ENCODE measurements at regions not wholly inside any gene's neighbourhood (a gene's known extent, or its start where the extent isn't known, plus 50 kb on each side); places are given as distances from the start of the nearest gene placed in this dataset.

DNA sequence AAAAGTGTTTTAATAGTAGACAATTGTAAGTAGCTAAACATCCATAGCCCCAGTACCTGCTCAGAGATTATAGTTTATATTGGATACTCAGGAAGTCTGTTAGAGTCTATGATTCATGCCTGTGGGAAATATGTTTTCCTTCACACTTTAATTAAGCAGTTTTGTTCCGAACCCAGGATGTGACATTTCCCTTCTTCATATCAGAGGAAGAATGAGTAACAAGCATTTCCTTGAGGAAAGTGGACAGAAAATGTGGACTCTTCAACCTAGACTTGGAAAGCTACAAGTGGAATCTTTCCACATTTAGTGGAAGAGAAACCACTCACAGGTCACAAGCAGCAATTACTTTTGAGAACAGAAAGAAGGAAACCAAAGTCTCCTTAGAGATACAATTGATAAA is 419.4 kb downstream of the C4orf33 start:
- Histone ChIP-seq H3K4me1 (ENCODE audit: control insufficient read depth in 2 of 2, insufficient read depth in 2 of 2, low read length in 2 of 2) (no peaks in the 10 kb centered on the region), H3K9me3 (ENCODE audit: control extremely low read depth in 1 of 3, control insufficient read depth in 2 of 3, insufficient read depth in 1 of 3, low read length in 2 of 3) (no peaks in the 10 kb centered on the region), H3K79me2 (ENCODE audit: control insufficient read depth, insufficient read depth, low read length) (no peaks in the 10 kb centered on the region), H3K4me3 (ENCODE audit: control extremely low read depth in 1 of 5, extremely low read depth in 1 of 5, insufficient read depth in 1 of 5, low read depth in 2 of 5, low read length in 4 of 5) (no peak overlapping the region), H3K9ac (ENCODE audit: low read length) (no peak overlapping the region), H3K36me3 (replicated peaks in 1 of 2; ENCODE audit: control extremely low read depth in 1 of 2, control insufficient read depth in 1 of 2, extremely low read depth in 1 of 2, insufficient read depth in 2 of 2, low read length in 1 of 2) (no peaks in the 10 kb centered on the region), H4K20me1 (ENCODE audit: control insufficient read depth, insufficient read depth, low read length, poor library complexity, severe bottlenecking) (no peaks in the 10 kb centered on the region), H3K27ac (ENCODE audit: low read length in 2 of 2) (no peak overlapping the region), H3K27me3 (replicated peaks in 1 of 4; ENCODE audit: control extremely low read depth in 1 of 4, control insufficient read depth in 3 of 4, insufficient read depth in 4 of 4, low read length in 3 of 4) (no peaks in the 10 kb centered on the region), H2AFZ (ENCODE audit: insufficient read depth, low read depth, low read length, poor library complexity, severe bottlenecking) (no peak overlapping the region), H3K4me2 (replicated peaks; ENCODE audit: low read depth, low read length, poor library complexity, severe bottlenecking) (no peak overlapping the region)
- Mint-ChIP-seq H3K27me3 (no peaks in the 10 kb centered on the region), H3K27ac (no peak overlapping the region), H3K4me3 (no peak overlapping the region), H3K9me3 (ENCODE audit: insufficient read depth) (peaks cover 2% of the 10 kb centered on the region), H3K4me1 (no peaks in the 10 kb centered on the region)
- TF ChIP-seq, protein P1, sequence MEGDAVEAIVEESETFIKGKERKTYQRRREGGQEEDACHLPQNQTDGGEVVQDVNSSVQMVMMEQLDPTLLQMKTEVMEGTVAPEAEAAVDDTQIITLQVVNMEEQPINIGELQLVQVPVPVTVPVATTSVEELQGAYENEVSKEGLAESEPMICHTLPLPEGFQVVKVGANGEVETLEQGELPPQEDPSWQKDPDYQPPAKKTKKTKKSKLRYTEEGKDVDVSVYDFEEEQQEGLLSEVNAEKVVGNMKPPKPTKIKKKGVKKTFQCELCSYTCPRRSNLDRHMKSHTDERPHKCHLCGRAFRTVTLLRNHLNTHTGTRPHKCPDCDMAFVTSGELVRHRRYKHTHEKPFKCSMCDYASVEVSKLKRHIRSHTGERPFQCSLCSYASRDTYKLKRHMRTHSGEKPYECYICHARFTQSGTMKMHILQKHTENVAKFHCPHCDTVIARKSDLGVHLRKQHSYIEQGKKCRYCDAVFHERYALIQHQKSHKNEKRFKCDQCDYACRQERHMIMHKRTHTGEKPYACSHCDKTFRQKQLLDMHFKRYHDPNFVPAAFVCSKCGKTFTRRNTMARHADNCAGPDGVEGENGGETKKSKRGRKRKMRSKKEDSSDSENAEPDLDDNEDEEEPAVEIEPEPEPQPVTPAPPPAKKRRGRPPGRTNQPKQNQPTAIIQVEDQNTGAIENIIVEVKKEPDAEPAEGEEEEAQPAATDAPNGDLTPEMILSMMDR (IDR thresholded peaks at IDR 0.05): no peak
- no peak for TF ChIP-seq EZH2 (IDR thresholded peaks at IDR 0.05; ENCODE audit: borderline replicate concordance, insufficient read depth, low read depth, low read length, poor library complexity, severe bottlenecking)
- no CpG with 5 or more reads among the region's 1 CpG for WGBS (ENCODE audit: insufficient coverage)
- intact Hi-C loops (cut with micrococcal nuclease): no loop called here
- POLR2A ChIA-PET: no interaction called here
- no peak for ATAC-seq (ENCODE audit: low read depth)
- no peak for DNase-seq
- CTCF ChIA-PET: no interaction called here

- ChIA-PET POLR2A (no interaction called here), CTCF (no interaction called here)
- no peaks in the 10 kb centered on the region for H3K4me1 Mint-ChIP-seq
- intact Hi-C loops (cut with micrococcal nuclease): no loop called here
- TF ChIP-seq, protein P1 (IDR thresholded peaks at IDR 0.05): no peak
- TF ChIP-seq EZH2 (IDR thresholded peaks at IDR 0.05; ENCODE audit: borderline replicate concordance, insufficient read depth, low read depth, low read length, poor library complexity, severe bottlenecking): no peak
- ATAC-seq (ENCODE audit: low read depth) (no peak), DNase-seq (no peak)
- Histone ChIP-seq H3K4me3 (ENCODE audit: control extremely low read depth in 1 of 5, extremely low read depth in 1 of 5, insufficient read depth in 1 of 5, low read depth in 2 of 5, low read length in 4 of 5) (no peak overlapping the region), H3K9ac (ENCODE audit: low read length) (no peak overlapping the region), H3K4me1 (ENCODE audit: control insufficient read depth in 2 of 2, insufficient read depth in 2 of 2, low read length in 2 of 2) (no peaks in the 10 kb centered on the region), H3K27me3 (replicated peaks in 1 of 4; ENCODE audit: control extremely low read depth in 1 of 4, control insufficient read depth in 3 of 4, insufficient read depth in 4 of 4, low read length in 3 of 4) (no peaks in the 10 kb centered on the region), H3K9me3 (ENCODE audit: control extremely low read depth in 1 of 3, control insufficient read depth in 2 of 3, insufficient read depth in 1 of 3, low read length in 2 of 3) (no peaks in the 10 kb centered on the region), H3K4me2 (replicated peaks; ENCODE audit: low read depth, low read length, poor library complexity, severe bottlenecking) (no peak overlapping the region), H3K36me3 (replicated peaks in 1 of 2; ENCODE audit: control extremely low read depth in 1 of 2, control insufficient read depth in 1 of 2, extremely low read depth in 1 of 2, insufficient read depth in 2 of 2, low read length in 1 of 2) (no peaks in the 10 kb centered on the region), H3K79me2 (ENCODE audit: control insufficient read depth, insufficient read depth, low read length) (no peaks in the 10 kb centered on the region), H3K27ac (ENCODE audit: low read length in 2 of 2) (no peak overlapping the region), H2AFZ (ENCODE audit: insufficient read depth, low read depth, low read length, poor library complexity, severe bottlenecking) (no peak overlapping the region), H4K20me1 (ENCODE audit: control insufficient read depth, insufficient read depth, low read length, poor library complexity, severe bottlenecking) (no peaks in the 10 kb centered on the region)
- no peak overlapping the region for H3K4me3 Mint-ChIP-seq
- no CpG with 5 or more reads among the region's 3 CpGs for WGBS (ENCODE audit: insufficient coverage)
- no peak overlapping the region for H3K27ac Mint-ChIP-seq
- no peaks in the 10 kb centered on the region for H3K9me3 Mint-ChIP-seq (ENCODE audit: insufficient read depth)
- no peaks in the 10 kb centered on the region for H3K27me3 Mint-ChIP-seq
Observed at GRCh38 chr4:129526812-129527211, 430.9 kb downstream of the C4orf33 start.

All from B cell (primary cell).